GM23338 (cell line): ENCODE measurements at regions not wholly inside any gene's neighbourhood (a gene's known extent, or its start where the extent isn't known, plus 50 kb on each side); places are given as distances from the start of the nearest gene placed in this dataset.

ENCODE experiments used
- ATAC-seq: fragments of 200-7000 bp; cut with Tn5 transposase; 3 replicates; pipeline ENCODE4 v1.9.1; 2020
- DNase-seq: peaks from one replicate; pipeline ENCODE4 v3.0.0-alpha.2; 2015; ENCODE audit warnings: low spot score
- H2AFZ ChIP-seq: fragments of 200-600 bp; sonication (generic); 2 replicates; pipeline ENCODE4 v1.8.0; 2016; ENCODE audit warnings: antibody characterized with exemption, mild to moderate bottlenecking, moderate library complexity
- H3F3A ChIP-seq: fragments of 200-600 bp; sonication (generic); replicated peaks from 2 replicates; pipeline ENCODE4 v1.8.0; 2017; ENCODE audit warnings: antibody characterized with exemption, mixed run types, low read depth
- H3K27ac ChIP-seq: fragments of 200-600 bp; sonication (generic); 2 replicates; pipeline ENCODE4 v1.6.1; 2016; ENCODE audit warnings: low read depth
- H3K27me3 ChIP-seq: fragments of 200-600 bp; sonication (generic); 2 replicates; pipeline ENCODE4 v1.8.0; 2016; ENCODE audit warnings: mild to moderate bottlenecking, mixed run types, moderate library complexity; ENCODE audit not compliant: insufficient read depth
- H3K36me3 ChIP-seq: fragments of 200-600 bp; sonication (generic); 2 replicates; pipeline ENCODE4 v1.8.0; 2016; ENCODE audit warnings: mild to moderate bottlenecking; ENCODE audit not compliant: insufficient read depth
- H3K4me1 ChIP-seq: fragments of 200-600 bp; sonication (generic); 2 replicates; pipeline ENCODE4 v1.8.0; 2016; ENCODE audit warnings: mild to moderate bottlenecking, moderate library complexity; ENCODE audit not compliant: insufficient read depth
- H3K4me2 ChIP-seq: fragments of 200-600 bp; sonication (generic); 2 replicates; pipeline ENCODE4 v1.7.1; 2017; ENCODE audit warnings: mixed run types
- H3K4me3 ChIP-seq: fragments of 200-600 bp; sonication (generic); 2 replicates; pipeline ENCODE4 v1.6.1; 2016; ENCODE audit warnings: mixed run types
- H3K79me2 ChIP-seq: fragments of 200-600 bp; sonication (generic); replicated peaks from 2 replicates; pipeline ENCODE4 v1.8.0; 2017; ENCODE audit warnings: mild to moderate bottlenecking; ENCODE audit not compliant: insufficient read depth
- H3K9me2 ChIP-seq: fragments of 200-600 bp; sonication (generic); 2 replicates; pipeline ENCODE4 v1.8.0; 2017; ENCODE audit not compliant: insufficient read depth
- H4K20me1 ChIP-seq: fragments of 200-600 bp; sonication (generic); replicated peaks from 2 replicates; pipeline ENCODE4 v1.8.0; 2017; ENCODE audit warnings: mild to moderate bottlenecking; ENCODE audit not compliant: insufficient read depth
- H3K27ac Mint-ChIP-seq: 2 replicates; pipeline ENCODE4 v1.8.0; 2020; ENCODE audit warnings: inconsistent platforms, mild to moderate bottlenecking, moderate library complexity, mixed read lengths
- H3K27me3 Mint-ChIP-seq: 3 replicates; pipeline ENCODE4 v1.8.0; 2022; ENCODE audit warnings: low read depth, mild to moderate bottlenecking, moderate library complexity, mixed read lengths, inconsistent platforms; ENCODE audit not compliant: insufficient read depth, poor library complexity
- H3K36me3 Mint-ChIP-seq: 3 replicates; pipeline ENCODE4 v1.8.0; 2021; ENCODE audit warnings: low read depth, mild to moderate bottlenecking, inconsistent platforms, moderate library complexity, mixed read lengths
- H3K4me1 Mint-ChIP-seq: 3 replicates; pipeline ENCODE4 v1.8.0; 2020; ENCODE audit warnings: mild to moderate bottlenecking, inconsistent platforms, mixed read lengths
- H3K4me3 Mint-ChIP-seq: 3 replicates; pipeline ENCODE4 v1.8.0; 2021; ENCODE audit warnings: moderate library complexity, mild to moderate bottlenecking, inconsistent platforms, mixed read lengths
- H3K9me3 Mint-ChIP-seq: 3 replicates; pipeline ENCODE4 v1.8.0; 2020; ENCODE audit warnings: moderate library complexity, mild to moderate bottlenecking, inconsistent platforms, mixed read lengths
- CREB1 ChIP-seq: fragments of 250-450 bp; sonication (Bioruptor Pico); IDR thresholded peaks from 2 replicates; pipeline ENCODE4 v1.5.0; 2020; ENCODE audit warnings: low read depth, mild to moderate bottlenecking, moderate library complexity
- JUNB ChIP-seq: IDR thresholded peaks from one replicate; pipeline ENCODE4 v1.6.1; 2016; ENCODE audit warnings: antibody characterized with exemption; ENCODE audit not compliant: unreplicated experiment
- POLR2AphosphoS5 ChIP-seq: IDR thresholded peaks from 2 replicates; pipeline ENCODE4 v1.6.1; 2016; ENCODE audit warnings: antibody characterized with exemption, low read depth
- REST ChIP-seq: IDR thresholded peaks from one replicate; pipeline ENCODE4 v1.6.1; 2018; ENCODE audit warnings: antibody characterized with exemption; ENCODE audit not compliant: unreplicated experiment
- ZNF331 ChIP-seq: fragments of 250-450 bp; sonication (Bioruptor Pico); IDR thresholded peaks from 2 replicates; pipeline ENCODE4 v1.5.0; 2020; ENCODE audit warnings: low read depth, mild to moderate bottlenecking, moderate library complexity
- ZNF462 ChIP-seq: fragments of 250-450 bp; sonication (Bioruptor Pico); IDR thresholded peaks from 2 replicates; pipeline ENCODE4 v1.5.0; 2020; ENCODE audit warnings: mild to moderate bottlenecking, moderate library complexity

GRCh38 chr9:115759426-115759825 lies 394.2 kb upstream of the PAPPA start (continued):
- TF ChIP-seq ZNF462 (CRISPR knock-in tag) = no peak
- no peak for TF ChIP-seq REST
- TF ChIP-seq CREB1 (CRISPR knock-in tag) = no peak
- no peak for TF ChIP-seq ZNF331 (CRISPR knock-in tag)
- TF ChIP-seq POLR2AphosphoS5 = no peak

GRCh38 chr9:115764645-115765044 lies 388.9 kb upstream of the PAPPA start:
- DNase-seq (no peak), ATAC-seq (no peak)
- Mint-ChIP-seq H3K36me3 (no peaks in the 10 kb centered on the region), H3K27ac (no peak overlapping the region), H3K4me3 (no peak overlapping the region), H3K9me3 (no peaks in the 10 kb centered on the region; the same call in 2 of the 3 replicates), H3K27me3 (peaks cover 2% of the 10 kb centered on the region), H3K4me1 (no peaks in the 10 kb centered on the region)
- no peaks in the 10 kb centered on the region for H3K9me2 ChIP-seq
- H3K27ac ChIP-seq = no peak overlapping the region
- no peaks in the 10 kb centered on the region for H3F3A ChIP-seq
- H3K4me3 ChIP-seq = no peak overlapping the region
- no peaks in the 10 kb centered on the region for H3K4me1 ChIP-seq
- H2AFZ ChIP-seq = no peak overlapping the region
- H4K20me1 ChIP-seq = no peaks in the 10 kb centered on the region
- no peak for TF ChIP-seq JUNB
- no peak for TF ChIP-seq POLR2AphosphoS5
- no peaks in the 10 kb centered on the region for H3K36me3 ChIP-seq
- no peaks in the 10 kb centered on the region for H3K79me2 ChIP-seq
- no peaks in the 10 kb centered on the region for H3K27me3 ChIP-seq
- H3K4me2 ChIP-seq = no peak overlapping the region
